PC-9 (cell line): ENCODE measurements at regions not wholly inside any gene's neighbourhood (a gene's known extent, or its start where the extent isn't known, plus 50 kb on each side); places are given as distances from the start of the nearest gene placed in this dataset.

Experiments used
- BruUV-seq: library from RNA; stranded (reverse); fragments of 400-500 nt; replicated peaks from 2 replicates; lab custom pipeline; 2021; lab: Mats Ljungman, UMichigan
- CTCF ChIA-PET: fragments of 300-600 bp; sonication (Branson Sonifier 250); formaldehyde crosslinking; loops from one replicate; lab custom pipeline; 2022; ENCODE audit warnings: antibody characterized with exemption; lab: Charles Lee
- POLR2A ChIA-PET: fragments of 300-600 bp; sonication (Branson Sonifier 250); formaldehyde crosslinking; loops from one replicate; lab custom pipeline; 2022; ENCODE audit warnings: antibody characterized with exemption; ENCODE audit not compliant: unreplicated experiment; lab: Charles Lee
- DNase-seq, 2 experiments: peaks; one replicate each; pipeline versions ENCODE4 v3.0.0 to v3.0.0-alpha.2; 2015 to 2022; ENCODE audit warnings: mixed read lengths in 1 of 2
- H2AFZ ChIP-seq: fragments of 200-600 bp; sonication (generic); 2 replicates; pipeline ENCODE4 v1.8.1; 2017; ENCODE audit warnings: antibody characterized with exemption
- H3F3A ChIP-seq: fragments of 200-600 bp; sonication (generic); 2 replicates; pipeline ENCODE4 v1.8.1; 2017; ENCODE audit warnings: antibody characterized with exemption, mild to moderate bottlenecking, low read depth; ENCODE audit not compliant: insufficient read depth
- H3K27ac ChIP-seq: fragments of 200-600 bp; sonication (generic); 2 replicates; pipeline ENCODE4 v1.6.1; 2016; ENCODE audit warnings: mixed run types
- H3K27me3 ChIP-seq: fragments of 200-600 bp; sonication (generic); 2 replicates; pipeline ENCODE4 v1.6.1; 2016; ENCODE audit warnings: low read depth, mixed run types; ENCODE audit not compliant: insufficient read depth
- H3K36me3 ChIP-seq: fragments of 200-600 bp; sonication (generic); 2 replicates; pipeline ENCODE4 v1.6.1; 2016; ENCODE audit warnings: low read depth, mixed run types
- H3K4me1 ChIP-seq: fragments of 200-600 bp; sonication (generic); replicated peaks from 2 replicates; pipeline ENCODE4 v1.6.1; 2016; ENCODE audit warnings: mixed run types; ENCODE audit not compliant: insufficient read depth
- H3K4me2 ChIP-seq: fragments of 200-600 bp; sonication (generic); 2 replicates; pipeline ENCODE4 v1.6.1; 2017; ENCODE audit warnings: mixed run types
- H3K4me3 ChIP-seq: fragments of 200-600 bp; sonication (generic); 2 replicates; pipeline ENCODE4 v1.6.1; 2016; ENCODE audit warnings: mixed run types
- H3K79me2 ChIP-seq: fragments of 200-600 bp; sonication (generic); 2 replicates; pipeline ENCODE4 v1.6.1; 2017; ENCODE audit warnings: low read depth, mixed run types
- H3K9me2 ChIP-seq: fragments of 200-600 bp; sonication (generic); 2 replicates; pipeline ENCODE4 v1.8.1; 2017; ENCODE audit warnings: mild to moderate bottlenecking; ENCODE audit not compliant: insufficient read depth
- H3K9me3 ChIP-seq: fragments of 200-600 bp; sonication (generic); 2 replicates; pipeline ENCODE4 v1.8.1; 2016; ENCODE audit warnings: low read depth; ENCODE audit not compliant: insufficient read depth
- H4K20me1 ChIP-seq: fragments of 200-600 bp; sonication (generic); 2 replicates; pipeline ENCODE4 v1.8.1; 2017; ENCODE audit not compliant: insufficient read depth
- CTCF ChIP-seq: fragments of 200-600 bp; sonication (generic); conservative IDR thresholded peaks from 2 replicates; pipeline ENCODE4 v1.6.1; 2017; ENCODE audit warnings: mixed run types, antibody characterized with exemption, mild to moderate bottlenecking, moderate library complexity
- EZH2 ChIP-seq: fragments of 200-600 bp; sonication (generic); IDR thresholded peaks from 2 replicates; pipeline ENCODE4 v1.8.0; 2017; ENCODE audit warnings: antibody characterized with exemption, low read depth
- intact Hi-C: fragments of 100-400 bp; cut with micrococcal nuclease; formaldehyde crosslinking; loops from one replicate; pipeline ENCODE4 v1.10.0; 2022; ENCODE audit not compliant: unreplicated experiment

- H3K36me3 ChIP-seq, result no peaks in the 10 kb centered on the region
- DNase-seq, result no peak
- TF ChIP-seq EZH2 (no peak), CTCF (no peak)
- no peaks in the 10 kb centered on the region for H3K79me2 ChIP-seq
- no peaks in the 10 kb centered on the region for H3F3A ChIP-seq
- BruUV-seq, result no TSS peak
- no peak overlapping the region for H3K4me2 ChIP-seq
- intact Hi-C loops, result no loop called here
- H4K20me1 ChIP-seq, result no peaks in the 10 kb centered on the region
- H3K4me1 ChIP-seq, result no peaks in the 10 kb centered on the region
- CTCF ChIA-PET, result interaction anchor here (0.6 kb wide), 1 partner anchor 773 kb away, joined by 3 read pairs; no protein-coding TSS in a partner anchor
- H3K9me3 ChIP-seq, result no peaks in the 10 kb centered on the region
- POLR2A ChIA-PET, result no interaction called here
- H3K27ac ChIP-seq, result no peak overlapping the region
- no peaks in the 10 kb centered on the region for H3K9me2 ChIP-seq
- no peak overlapping the region for H2AFZ ChIP-seq
- H3K27me3 ChIP-seq, result peaks cover 88% of the 10 kb centered on the region
- H3K4me3 ChIP-seq, result no peak overlapping the region
These were observed 188.4 kb downstream of the FOXL1 start for GRCh38 chr16:86766700-86767099.

- peaks cover 89% of the 10 kb centered on the region for H3K27me3 ChIP-seq
- BruUV-seq, result no TSS peak
- no peaks in the 10 kb centered on the region for H3K79me2 ChIP-seq
- H4K20me1 ChIP-seq, result no peaks in the 10 kb centered on the region
- no peak for DNase-seq
- ChIA-PET CTCF (no interaction called here), POLR2A (no interaction called here)
- no peaks in the 10 kb centered on the region for H3K36me3 ChIP-seq
- no peak overlapping the region for H3K4me2 ChIP-seq
- H3K4me1 ChIP-seq, result no peaks in the 10 kb centered on the region
- no peak overlapping the region for H2AFZ ChIP-seq
- intact Hi-C loops, result no loop called here
- no peaks in the 10 kb centered on the region for H3F3A ChIP-seq
- H3K9me3 ChIP-seq, result no peaks in the 10 kb centered on the region
- no peak overlapping the region for H3K4me3 ChIP-seq
- TF ChIP-seq CTCF, result no peak
- TF ChIP-seq EZH2, result no peak
- no peak overlapping the region for H3K27ac ChIP-seq
- H3K9me2 ChIP-seq, result no peaks in the 10 kb centered on the region
These were observed 190.0 kb downstream of the FOXL1 start for GRCh38 chr16:86768228-86768791.

GRCh38 chr16:86768999-86769398, 190.7 kb downstream of the FOXL1 start:
- POLR2A ChIA-PET, result no interaction called here
- BruUV-seq, result no TSS peak
- intact Hi-C loops, result no loop called here
- H3K4me3 ChIP-seq, result no peak overlapping the region
- H3K9me2 ChIP-seq, result no peaks in the 10 kb centered on the region
- H3K9me3 ChIP-seq, result no peaks in the 10 kb centered on the region
- no peak for TF ChIP-seq EZH2
- TF ChIP-seq CTCF, result no peak
- no peaks in the 10 kb centered on the region for H4K20me1 ChIP-seq
- H2AFZ ChIP-seq, result no peak overlapping the region
- no peaks in the 10 kb centered on the region for H3K4me1 ChIP-seq
- no peaks in the 10 kb centered on the region for H3K79me2 ChIP-seq
- no peaks in the 10 kb centered on the region for H3F3A ChIP-seq
- DNase-seq, result no peak
- CTCF ChIA-PET, result no interaction called here
- no peak overlapping the region for H3K27ac ChIP-seq
- no peaks in the 10 kb centered on the region for H3K36me3 ChIP-seq
- no peak overlapping the region for H3K4me2 ChIP-seq
- peaks cover 89% of the 10 kb centered on the region for H3K27me3 ChIP-seq
